GM10248 (cell line): ENCODE measurements at regions not wholly inside any gene's neighbourhood (a gene's known extent, or its start where the extent isn't known, plus 50 kb on each side); places are given as distances from the start of the nearest gene placed in this dataset.

ENCODE experiments used
- CTCF ChIA-PET: fragments of 300-600 bp; sonication (Branson Sonifier 250); formaldehyde crosslinking; extraction: SDS; loops from one replicate; lab custom pipeline; 2021; ENCODE audit warnings: antibody characterized with exemption; lab: Yijun Ruan, JAX
- POLR2A ChIA-PET: fragments of 350-650 bp; sonication (Branson Sonifier 250); formaldehyde crosslinking; extraction: SDS; loops from one replicate; lab custom pipeline; 2020; ENCODE audit warnings: antibody characterized with exemption; lab: Yijun Ruan, JAX
- DNase-seq: peaks from one replicate; pipeline ENCODE4 v3.0.0; 2012; ENCODE audit errors: extremely low spot score
- CTCF ChIP-seq: IDR thresholded peaks from 2 replicates; pipeline ENCODE4 v1.5.1; 2012; ENCODE audit warnings: mild to moderate bottlenecking, low read depth; ENCODE audit errors: extremely low read depth, missing control alignments, control extremely low read depth

GRCh38 chr20:10802236-10802635, 128.4 kb upstream of the JAG1 start:
- DNase-seq, result no peak
- CTCF ChIA-PET, result interaction anchor here (0.9 kb wide), 1 partner anchor 33 kb away, joined by 3 read pairs; no protein-coding TSS in a partner anchor
- no peak for TF ChIP-seq CTCF
- POLR2A ChIA-PET, result no interaction called here

GRCh38 chr20:10805764-10806163, 132.0 kb upstream of the JAG1 start:
- CTCF ChIA-PET, result interaction anchor here (0.8 to 2.3 kb wide), 3 partner anchors 10 to 21 kb away, joined by 3 to 8 read pairs (median 3); no protein-coding TSS in a partner anchor
- no peak for TF ChIP-seq CTCF
- no peak for DNase-seq
- POLR2A ChIA-PET, result no interaction called here

- CTCF ChIA-PET, result interaction anchor here (1.2 to 2.3 kb wide), 3 partner anchors 10 to 17 kb away, joined by 3 to 8 read pairs (median 3); no protein-coding TSS in a partner anchor
- POLR2A ChIA-PET, result no interaction called here
- no peak for TF ChIP-seq CTCF
- no peak for DNase-seq
Observed at GRCh38 chr20:10806539-10806938, 132.7 kb upstream of the JAG1 start.

GRCh38 chr20:10807013-10807412, 133.2 kb upstream of the JAG1 start:
- ChIA-PET CTCF (interaction anchor here (1.4 to 2.3 kb wide), 2 partner anchors 11 to 16 kb away, joined by 3 to 8 read pairs; no protein-coding TSS in a partner anchor), POLR2A (no interaction called here)
- DNase-seq, result no peak
- TF ChIP-seq CTCF, result no peak

- DNase-seq, result no peak
- POLR2A ChIA-PET, result no interaction called here
- TF ChIP-seq CTCF, result no peak
- CTCF ChIA-PET, result no interaction called here
Observed at GRCh38 chr20:10812759-10813327, 139.0 kb upstream of the JAG1 start.

- ChIA-PET CTCF (interaction anchor here (1.2 kb wide), 1 partner anchor 17 kb away, joined by 3 read pairs; no protein-coding TSS in a partner anchor), POLR2A (no interaction called here)
- no peak for TF ChIP-seq CTCF
- no peak for DNase-seq
Observed at GRCh38 chr20:10823585-10823984, 149.8 kb upstream of the JAG1 start.
